CD4-positive, alpha-beta T cell treated with Interleukin-4 for 1 hour (primary cell): ENCODE measurements at regions not wholly inside any gene's neighbourhood (a gene's known extent, or its start where the extent isn't known, plus 50 kb on each side); places are given as distances from the start of the nearest gene placed in this dataset.
"Not testable (repeated sequence)": the region's sequence is repeated elsewhere in the genome, so short reads cannot be mapped to it uniquely, and the experiment has no call there.

Experiments
- DNase-seq, 2 donors: peaks; one replicate each; pipeline ENCODE4 v3.0.0-alpha.2; 2020 to 2022

DNA sequence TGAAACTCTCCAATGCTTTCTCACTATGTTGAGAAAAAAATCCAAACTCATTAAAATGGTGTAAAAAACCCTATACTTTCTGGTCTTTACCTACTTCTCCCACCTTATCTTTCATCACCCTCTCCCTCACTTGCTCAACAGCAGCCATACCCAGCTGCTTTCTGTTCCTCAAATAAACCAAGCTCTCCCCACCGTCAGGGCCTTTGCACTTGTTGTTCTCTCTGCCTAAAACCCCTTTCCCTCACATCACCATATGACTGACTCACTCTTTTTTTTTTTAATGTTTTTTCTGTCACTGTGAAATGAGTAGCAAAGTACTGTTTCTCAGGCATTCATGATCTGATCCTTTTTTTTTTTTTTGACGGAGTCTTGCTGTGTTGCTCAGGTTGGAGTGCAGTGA, 122.3 kb upstream of the TMEM164 start:
- peak in 1 of 2 donors; percentile 51 for DNase-seq

DNA sequence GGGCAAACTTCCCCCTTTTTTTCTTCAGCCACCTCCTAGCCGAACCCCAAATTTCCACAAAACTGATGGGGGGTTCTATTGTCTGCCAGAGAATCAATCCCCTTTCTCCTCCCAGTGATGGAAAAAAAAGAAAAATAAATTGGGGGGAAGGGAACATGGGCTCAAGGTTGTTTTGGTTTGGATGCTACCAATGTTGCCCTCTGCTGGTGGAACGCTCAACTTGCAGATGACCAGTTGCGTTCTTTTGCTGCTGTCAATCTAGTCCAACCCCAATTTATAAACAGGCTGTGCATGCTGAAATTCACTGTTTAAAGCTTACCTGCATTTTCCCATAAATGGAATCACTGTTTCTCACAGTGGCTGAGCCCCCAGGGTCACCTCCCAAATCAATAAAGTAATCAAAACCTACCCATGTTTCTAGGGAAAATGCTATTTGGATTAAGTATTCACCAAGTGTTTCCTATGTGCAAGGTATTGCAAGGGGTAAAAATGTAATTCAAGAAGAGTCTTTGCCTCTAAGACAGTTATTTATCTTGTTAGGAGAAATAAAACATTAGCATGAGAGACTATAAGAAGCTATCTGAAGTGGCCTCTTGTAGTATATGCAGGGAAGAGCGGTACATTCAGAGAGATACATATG, 116.7 kb upstream of the TMEM164 start:
- DNase-seq, result peak; percentile 32 to 36

DNA sequence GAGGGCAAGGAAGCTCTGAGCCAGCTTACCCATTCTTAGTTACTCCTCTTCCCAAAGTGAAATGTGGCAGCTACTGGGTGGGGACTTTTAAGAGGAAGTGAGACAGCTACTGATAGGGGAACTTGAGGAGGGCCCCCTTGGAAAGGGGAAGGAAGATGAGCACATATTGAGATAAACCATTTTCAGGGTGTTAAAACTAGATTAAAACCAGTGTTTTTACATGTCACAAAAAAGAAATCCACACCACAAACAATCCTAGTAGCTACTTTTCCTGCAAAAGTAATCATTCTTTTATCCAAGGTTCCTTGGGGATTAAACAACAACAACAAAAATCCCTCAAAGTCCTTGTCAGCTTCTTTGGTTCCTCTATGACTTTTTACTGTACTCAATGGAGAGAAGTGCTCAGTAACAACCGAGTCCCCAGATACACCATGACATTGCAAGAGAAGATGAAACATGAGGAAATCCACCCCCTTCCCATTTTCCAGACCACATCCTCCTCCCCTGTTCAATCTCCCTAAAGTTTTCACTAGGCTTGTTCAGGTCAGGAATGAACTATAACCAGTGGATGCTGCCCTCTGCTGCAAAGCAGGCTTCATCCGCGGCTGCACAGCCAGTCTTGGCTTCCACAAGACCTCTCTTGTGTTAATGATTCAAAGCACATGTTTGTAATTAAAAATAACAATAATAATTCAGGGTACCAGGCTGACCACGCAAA, 113.5 kb upstream of the TMEM164 start:
- peak in 1 of 2 donors; percentile 35 for DNase-seq

DNA sequence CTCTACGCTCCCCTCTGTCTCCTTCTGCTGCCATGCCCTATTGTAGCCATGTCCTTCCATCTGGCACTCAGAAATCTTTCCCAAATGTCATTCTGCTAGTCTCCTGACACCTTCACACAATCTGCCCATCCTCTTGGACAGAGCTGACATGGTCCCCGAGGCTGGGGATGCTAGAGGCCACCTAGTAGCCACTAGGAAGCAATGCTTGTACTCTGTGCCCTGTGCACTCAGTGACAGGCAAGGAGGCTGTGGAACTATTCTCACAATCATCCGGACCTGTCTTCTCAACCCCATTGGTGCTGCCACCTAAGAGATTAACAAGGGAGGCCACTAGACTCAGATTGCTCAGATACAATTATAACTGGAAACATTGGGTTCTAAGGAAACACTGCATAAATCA, 112.6 kb upstream of the TMEM164 start:
- no peak for DNase-seq

DNA sequence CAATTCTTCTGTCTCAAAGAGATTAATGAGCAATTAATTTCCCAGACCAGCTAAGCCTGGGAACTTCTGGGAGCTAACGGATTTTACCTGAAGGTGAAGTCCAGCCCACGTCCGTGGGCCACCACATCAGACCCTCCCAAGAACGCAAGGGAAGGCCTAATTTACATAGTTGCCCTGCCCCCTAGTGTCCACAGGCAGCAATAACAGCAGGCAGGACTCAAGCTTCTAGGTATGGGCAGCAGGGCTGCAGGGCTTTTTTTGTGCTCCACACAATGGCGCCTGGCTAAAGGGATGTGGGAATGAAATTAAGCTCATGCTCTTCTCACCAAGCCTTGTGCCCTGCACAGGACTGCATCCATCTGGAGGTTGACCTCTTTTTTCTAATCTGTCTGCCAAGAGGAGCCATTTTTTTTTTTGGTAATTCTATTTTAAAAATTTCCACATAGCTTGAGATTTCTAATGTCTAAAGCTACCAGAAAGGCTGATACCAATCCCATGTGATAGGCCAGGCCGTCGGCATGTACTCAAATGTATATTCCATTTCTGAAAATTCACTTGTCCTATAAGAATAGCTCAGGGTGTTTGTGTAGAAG, 111.9 kb upstream of the TMEM164 start:
- DNase-seq, result peak; percentile 47 to 57

DNA sequence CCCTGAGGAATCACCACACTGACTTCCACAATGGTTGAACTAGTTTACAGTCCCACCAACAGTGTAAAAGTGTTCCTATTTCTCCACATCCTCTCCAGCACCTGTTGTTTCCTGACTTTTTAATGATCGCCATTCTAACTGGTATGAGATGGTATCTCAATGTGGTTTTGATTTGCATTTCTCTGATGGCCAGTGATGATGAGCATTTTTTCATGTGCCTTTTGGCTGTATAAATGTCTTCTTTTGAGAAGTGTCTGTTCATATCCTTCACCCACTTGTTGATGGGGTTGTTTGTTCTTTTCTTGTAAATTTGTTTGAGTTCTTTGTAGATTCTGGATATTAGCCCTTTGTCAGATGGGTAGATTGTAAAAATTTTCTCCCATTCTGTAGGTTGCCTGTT, 106.9 kb upstream of the TMEM164 start:
- not testable (repeated sequence) for DNase-seq

DNA sequence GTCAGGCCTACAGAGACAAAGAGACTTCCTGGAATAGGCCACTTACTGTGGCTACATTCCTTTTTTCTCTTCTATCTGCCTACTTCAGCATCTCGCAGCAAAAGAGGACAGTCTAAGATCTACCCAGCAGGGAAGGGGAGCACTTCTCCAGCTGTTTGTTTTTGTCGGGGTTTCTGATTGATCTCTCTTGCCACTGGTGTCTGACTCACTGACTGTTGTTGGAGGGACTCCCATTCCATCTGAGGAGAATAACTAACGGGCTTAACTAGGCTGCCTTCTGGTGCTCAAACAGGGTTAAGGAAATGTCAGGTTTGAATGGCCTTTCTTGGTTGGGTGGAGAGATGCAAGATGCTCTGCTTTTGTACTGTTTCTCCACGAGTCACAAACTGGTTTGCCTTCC, 100.2 kb upstream of the TMEM164 start:
- DNase-seq, result no peak

DNA sequence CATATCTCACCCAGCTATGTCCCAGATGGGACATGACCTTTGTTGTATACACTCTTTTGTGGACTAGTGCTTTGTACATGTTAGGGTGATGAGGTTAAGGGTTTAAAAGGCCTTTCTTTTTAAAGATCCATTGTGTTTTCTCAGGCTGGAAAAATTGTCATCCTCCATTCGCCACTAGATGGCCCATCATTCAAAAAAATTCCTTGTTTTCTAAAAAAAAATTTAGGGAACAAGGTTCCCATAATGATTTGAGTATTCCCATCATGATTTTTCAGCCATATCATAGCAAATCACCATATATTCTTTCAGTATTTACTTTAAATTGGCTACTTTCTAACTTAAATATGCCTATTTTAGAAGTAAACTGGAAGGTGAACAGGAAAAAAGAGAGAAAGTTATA, 91.9 kb upstream of the TMEM164 start:
- no peak for DNase-seq

DNA sequence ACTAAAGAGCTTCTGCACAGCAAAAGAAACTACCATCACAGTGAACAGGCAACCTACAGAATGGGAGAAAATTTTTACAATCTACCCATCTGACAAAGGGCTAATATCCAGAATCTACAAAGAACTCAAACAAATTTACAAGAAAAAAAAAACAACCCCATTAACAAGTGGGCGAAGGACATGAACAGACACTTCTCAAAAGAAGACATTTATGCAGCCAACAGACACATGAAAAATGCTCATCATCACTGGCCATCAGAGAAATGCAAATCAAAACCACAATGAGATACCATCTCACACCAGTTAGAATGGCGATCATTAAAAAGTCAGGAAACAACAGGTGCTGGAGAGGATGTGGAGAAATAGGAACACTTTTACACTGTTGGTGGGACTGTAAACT, 89.9 kb upstream of the TMEM164 start:
- DNase-seq, result not testable (repeated sequence)

DNA sequence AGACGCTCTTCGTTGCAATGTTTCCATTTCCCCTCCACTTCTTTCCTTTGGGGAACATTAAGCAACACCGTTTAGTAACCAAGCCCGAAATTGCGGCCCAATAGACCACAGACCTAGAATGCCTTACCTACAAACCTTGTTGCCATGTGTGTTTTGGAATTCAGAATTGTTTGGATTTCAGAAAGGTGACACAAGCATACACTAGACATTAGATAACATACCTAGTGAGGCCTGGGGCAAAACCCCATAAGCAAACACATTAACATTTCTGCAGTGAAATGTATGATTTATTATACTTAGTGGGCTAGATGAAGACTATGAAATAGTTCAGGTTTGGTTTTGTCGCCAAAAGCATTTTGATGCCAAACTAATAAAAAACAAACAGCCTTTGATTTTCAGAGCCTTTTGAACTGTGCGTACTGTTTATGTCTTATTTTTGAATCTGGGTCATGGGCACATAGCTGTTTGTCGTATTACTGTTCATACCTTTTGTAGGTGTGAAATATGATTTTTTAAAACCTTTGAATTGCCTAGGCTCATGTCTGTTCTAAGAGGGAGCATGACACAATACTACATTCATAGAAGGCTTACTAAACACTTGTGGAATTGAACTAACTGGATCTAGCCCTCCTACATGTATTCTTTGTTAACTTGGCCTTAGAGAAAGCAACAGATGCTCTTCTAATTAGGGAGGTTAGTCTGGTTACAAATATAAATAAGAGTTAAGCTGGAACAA, 88.6 kb upstream of the TMEM164 start:
- DNase-seq, result no peak

DNA sequence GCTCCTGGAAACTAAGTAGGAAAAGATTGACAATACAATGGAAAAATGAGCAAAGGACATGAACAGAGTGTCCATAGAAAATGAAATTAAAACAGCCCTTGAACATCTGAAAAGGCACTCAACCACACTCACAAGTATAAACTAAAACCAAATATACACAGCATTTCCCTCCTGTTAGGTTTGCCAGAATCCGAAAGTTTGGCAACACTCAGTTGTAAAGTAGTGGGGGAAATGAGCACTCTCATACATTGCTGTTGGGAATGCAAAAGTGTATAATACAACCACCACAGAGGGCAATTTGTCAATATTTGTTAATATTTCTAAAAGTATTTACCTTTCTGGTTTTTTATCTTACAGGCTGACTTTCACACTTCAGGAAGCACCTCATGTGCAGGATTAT, 84.2 kb upstream of the TMEM164 start:
- DNase-seq, result no peak

DNA sequence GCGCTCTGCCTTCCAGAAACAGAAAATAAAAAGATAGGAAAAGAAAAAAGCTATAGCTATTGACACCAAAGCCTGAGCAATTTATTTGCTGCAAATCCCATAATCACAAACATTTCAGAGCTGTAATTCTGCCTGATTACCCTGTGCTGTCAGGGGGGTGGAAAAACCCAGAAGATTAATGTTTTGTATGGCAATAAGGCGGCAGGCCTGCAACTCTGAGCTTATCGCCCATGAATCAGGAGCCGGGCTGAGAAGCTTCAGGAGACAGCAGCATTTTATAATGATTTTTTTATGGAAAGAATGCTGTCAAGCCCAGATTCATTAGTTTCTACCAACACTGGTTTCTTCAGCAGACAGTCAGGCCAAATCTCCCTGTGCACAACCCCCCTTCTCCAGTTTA, 82.6 kb upstream of the TMEM164 start:
- DNase-seq, result no peak

DNA sequence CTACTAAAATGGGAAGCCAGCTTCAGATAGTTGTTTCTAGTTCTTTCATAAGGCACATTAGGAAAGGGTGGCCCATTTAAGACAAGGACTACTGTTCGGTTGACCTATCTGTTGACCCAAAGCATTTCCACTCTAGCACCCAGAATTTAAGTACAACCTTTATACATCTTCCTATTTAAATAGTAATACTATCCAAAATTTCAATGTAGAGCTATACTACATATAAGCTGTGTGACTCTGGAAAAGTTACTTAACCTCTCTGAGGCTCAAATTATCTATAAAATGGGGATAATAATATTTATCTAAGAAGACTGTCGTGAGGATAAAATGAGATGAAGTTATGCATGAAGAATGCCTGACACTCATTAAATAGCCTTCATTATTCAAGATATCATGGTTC, 82.0 kb upstream of the TMEM164 start:
- DNase-seq, result no peak

DNA sequence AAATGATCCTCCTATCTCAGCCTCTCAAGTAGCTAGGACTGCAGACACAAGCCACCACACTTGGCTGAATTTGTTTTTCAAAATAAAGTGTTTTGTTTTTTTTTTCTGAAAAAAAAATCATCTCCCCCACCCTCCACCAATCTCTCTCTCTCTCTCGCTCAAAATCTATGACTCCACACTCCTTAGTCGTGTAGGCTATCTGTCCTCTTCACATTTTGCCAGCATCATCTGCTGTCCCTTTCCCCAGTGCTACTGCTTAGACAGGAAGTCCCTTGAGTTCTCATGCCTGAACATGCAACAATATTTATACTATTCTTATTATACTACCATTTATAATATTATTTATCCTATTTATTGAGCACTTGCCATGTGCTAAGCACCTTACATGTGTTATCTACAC, 80.7 kb upstream of the TMEM164 start:
- DNase-seq, result no peak

DNA sequence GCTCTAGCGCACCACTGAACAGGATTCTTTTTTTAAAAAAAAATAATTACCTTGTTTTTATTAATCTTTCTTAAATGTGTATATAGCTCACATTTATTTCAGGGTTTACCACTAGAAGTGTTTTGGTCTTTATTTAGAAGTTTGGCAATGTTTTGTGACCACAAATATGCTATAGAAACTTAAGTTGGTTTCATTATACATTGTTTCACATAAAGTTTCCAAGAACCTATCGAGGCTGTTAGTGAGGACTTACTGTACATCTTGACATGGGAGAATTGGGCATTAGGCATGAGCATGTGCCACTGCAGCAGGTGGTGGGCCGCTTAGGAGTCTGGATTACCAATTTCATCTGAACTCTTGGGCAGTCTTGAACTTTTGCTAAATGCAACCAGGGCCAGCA, 77.9 kb upstream of the TMEM164 start:
- not testable (repeated sequence) for DNase-seq

DNA sequence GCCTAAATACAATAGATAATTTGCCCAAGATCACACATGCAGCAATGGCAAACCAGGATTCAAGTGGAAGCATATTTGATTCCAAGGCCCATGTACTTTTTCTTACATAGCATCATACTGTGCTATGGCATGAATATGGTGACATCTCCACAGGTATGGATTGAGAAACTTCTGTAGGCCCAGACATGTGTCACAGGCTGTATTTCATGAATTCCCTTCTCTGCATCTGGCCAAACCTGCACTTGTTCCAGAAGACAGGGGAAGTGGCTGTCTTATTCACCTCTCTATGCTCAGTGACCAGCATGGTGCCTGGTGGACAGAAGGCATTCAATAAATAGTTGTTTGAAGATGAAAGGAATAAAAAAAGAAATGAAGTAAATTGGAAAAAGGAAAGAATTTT, 77.3 kb upstream of the TMEM164 start:
- DNase-seq, result no peak

DNA sequence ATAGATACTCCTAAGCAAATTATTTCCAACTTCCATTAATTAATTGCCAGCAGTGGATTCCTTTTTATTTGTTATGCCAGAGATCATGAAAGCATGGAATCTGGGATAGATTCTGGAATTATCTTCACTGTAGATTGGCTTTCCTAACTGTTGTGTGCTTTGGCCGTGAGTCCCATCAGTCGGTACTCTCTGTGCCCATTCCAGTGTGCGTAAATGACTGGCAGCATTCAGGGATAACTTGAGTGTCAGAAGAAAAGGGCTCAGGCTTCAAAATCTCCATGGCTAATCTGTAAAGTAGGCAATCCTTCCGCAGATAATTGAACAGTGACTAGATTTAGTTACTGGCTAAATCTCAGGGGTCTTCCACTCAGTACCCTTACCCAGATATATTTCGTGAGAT, 76.8 kb upstream of the TMEM164 start:
- no peak for DNase-seq

DNA sequence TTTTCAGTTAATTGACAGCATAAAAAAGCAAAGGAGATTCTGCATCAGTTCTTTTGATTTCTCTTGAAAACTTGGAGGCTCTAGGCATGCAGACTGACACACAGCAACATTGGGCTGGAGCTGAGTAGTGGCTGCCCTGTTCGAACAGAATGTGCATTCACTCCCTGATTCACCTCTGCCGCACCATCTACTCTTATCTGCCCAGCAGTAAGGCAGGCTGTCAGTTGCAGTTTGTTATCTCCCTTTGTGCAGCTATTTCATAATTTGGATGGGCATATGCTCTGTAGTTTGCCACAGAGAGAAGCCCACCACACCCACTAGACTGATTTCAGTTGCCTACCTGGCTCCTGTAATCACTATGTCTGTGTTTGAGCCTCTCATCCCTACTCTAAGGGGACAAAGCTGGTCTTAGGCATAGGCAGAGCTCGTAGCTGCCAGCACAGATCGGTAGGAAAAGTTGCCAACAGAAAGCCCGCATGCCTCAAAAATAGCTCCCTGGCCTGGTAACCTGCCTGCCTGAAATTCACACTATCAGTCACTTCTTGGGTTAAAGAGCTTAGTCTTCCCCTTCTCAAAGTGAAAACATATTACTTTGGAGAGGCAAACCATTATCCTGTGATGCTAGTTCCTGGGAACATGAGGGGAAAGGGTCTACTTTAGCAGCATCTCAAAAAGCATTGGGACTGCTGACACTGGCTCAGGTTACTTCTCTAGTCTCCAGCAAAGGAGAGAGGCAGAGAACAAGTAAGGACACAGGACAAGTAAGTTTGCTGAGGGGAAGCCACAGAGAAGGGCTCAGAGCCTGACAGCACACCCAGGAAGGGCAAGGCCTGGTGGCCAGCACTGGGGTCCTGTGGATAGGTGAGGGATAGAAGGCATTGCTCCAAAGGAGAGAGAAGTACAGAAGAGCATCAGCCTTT, 75.9 kb upstream of the TMEM164 start:
- DNase-seq, result no peak

DNA sequence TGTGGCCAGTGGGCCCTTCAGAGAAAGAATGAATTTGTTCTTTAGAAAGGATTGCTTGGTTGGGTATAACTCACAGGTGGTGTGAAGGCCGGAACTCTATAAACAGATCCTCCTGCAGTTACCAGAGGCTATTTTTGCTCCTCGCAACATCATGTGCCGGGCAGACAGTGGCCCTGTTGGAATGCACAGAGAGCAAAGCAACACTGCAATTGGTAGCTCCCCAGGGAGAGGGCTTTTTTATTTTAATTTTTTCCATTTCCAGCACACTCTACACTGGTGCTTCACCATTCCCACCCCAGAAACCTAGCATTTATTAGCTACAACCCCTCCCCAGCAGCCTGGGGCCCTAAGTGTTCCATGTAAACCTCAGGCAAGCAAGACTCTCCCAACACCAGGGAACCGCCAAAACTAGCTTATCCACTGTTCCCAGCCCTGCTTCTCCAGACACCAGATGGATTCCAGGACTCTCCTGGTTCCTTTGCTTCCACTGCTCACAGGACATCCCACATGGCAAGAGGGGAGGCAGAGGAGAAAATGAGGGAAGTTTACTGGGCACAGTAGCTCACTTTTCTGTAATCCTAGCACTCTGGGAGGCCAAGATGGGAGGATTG, 75.1 kb upstream of the TMEM164 start:
- no peak for DNase-seq

DNA sequence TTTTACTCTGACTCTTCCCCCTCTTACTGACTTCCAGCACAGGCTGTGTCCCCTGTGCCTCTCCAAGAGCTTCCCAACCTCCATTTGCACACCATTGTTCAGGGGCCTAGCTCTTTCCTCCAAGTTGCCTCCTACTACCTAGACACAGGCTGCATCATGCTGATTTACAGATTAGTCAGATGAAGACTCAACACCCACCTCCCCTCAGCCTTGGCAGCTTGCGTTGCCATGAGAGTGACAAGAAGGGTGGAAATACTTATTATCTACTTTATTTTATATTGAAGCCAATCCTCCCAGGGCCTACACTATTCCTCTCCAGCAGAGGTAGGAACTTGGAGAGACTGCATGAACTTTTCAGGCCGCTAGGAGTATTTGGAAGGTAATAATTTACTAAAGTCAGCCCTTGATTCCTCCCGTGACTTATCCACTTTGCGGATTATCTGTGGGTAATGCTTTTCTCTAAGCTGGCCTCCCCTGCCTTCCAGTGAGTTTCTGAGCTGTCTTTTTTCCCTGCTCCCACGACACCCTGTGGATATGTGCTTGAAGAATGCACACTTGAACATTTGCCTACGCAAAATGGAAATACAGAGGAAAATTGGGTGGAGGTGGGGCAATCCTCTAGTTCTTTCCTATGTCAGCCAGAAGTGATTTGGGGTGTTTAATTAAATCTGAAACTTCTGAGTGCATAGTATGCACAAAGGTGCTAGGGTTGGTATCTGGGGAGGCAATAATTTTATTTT, 74.1 kb upstream of the TMEM164 start:
- no peak for DNase-seq

DNA sequence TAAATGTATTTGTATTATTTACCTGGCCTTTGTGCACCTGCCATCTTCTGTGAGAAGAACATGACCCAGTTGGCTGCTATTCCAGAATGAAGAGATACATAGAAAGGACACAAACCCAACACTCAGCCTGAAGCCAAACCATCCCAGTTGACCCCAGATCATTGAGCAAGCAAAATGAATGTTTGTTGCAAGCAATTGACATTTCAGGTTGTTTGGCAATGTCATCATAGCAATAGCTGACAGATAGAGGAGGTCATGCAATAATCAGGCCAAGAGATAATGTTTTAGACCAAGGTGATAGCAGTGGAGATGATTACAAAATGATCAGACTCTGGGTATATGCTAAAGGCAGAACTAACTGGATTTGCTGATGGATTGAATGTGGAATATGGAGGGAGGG, 71.2 kb upstream of the TMEM164 start:
- DNase-seq, result no peak
